Stimulated activated CD8-positive, alpha-beta memory T cell treated with anti-CD3 and anti-CD28 coated beads, Interleukin-12 subunit alpha, Interleukin-12 subunit beta, amount 100 ng/mL, for 24 hours (primary cell): ENCODE measurements at regions not wholly inside any gene's neighbourhood (a gene's known extent, or its start where the extent isn't known, plus 50 kb on each side); places are given as distances from the start of the nearest gene placed in this dataset.
"Not testable (repeated sequence)": the region's sequence is repeated elsewhere in the genome, so short reads cannot be mapped to it uniquely, and the experiment has no call there.

Experiments
- DNase-seq: peaks from one replicate; pipeline ENCODE4 v3.0.0-alpha.2; 2020; ENCODE audit errors: extremely low read depth

- DNase-seq: no peak
Observed at GRCh38 chr6:85357651-85358050, 92.2 kb upstream of the NT5E start.

DNA sequence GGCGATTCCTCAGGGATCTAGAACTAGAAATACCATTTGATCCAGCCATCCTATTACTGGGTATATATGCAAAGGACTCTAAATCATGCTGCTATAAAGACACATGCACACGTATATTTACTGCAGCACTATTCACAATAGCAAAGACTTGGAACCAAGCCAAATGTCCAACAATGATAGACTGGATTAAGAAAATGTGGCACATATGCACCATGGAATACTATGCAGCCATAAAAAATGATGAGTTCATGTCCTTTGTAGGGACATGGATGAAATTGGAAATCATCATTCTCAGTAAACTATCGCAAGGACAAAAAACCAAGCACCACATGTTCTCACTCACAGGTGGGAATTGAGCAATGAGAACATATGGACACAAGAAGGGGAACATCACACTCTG, 93.1 kb upstream of the NT5E start:
- not testable (repeated sequence) for DNase-seq

GRCh38 chr6:85355816-85356215, 94.1 kb upstream of the NT5E start:
- DNase-seq: no peak

GRCh38 chr6:85354761-85355618, 94.9 kb upstream of the NT5E start:
- DNase-seq: peak; percentile 12

DNA sequence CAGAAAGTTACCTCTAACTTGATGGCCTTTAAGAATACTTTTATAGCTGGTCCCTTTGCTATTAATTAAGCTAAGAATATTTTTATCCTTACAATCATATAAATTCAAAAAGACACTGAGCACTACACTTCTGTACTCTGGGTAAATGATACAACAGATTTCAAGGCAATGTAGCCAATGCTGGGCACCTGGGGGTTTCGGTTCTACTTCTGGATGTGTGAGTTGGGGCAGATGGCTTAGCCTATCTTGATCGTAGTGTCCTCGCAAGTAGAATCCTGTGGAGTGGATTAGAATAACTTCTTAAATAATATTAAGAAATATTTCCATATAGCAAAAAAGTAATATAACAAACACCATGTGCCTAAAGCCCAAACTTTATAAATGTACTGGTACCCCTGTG, 96.9 kb upstream of the NT5E start:
- DNase-seq: no peak

DNA sequence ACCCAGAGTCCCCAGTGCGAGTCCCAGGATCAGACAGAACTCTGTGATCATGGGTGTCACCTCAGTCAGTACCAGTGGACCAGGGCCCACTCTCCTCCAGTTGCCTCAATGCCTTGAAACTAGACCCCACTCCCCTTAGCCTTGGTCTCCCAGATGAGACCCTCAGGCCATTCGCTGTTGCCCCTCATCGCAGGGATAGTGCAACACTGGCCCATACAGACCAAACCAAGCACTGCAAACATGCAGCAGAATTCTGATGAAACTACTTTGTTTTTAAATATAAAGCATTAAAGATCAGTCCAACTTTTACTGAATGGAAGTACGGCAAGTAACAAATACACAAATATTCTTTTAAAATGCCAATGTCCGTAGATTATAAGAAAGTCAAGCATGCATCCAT, 101.2 kb upstream of the NT5E start:
- DNase-seq: no peak

DNA sequence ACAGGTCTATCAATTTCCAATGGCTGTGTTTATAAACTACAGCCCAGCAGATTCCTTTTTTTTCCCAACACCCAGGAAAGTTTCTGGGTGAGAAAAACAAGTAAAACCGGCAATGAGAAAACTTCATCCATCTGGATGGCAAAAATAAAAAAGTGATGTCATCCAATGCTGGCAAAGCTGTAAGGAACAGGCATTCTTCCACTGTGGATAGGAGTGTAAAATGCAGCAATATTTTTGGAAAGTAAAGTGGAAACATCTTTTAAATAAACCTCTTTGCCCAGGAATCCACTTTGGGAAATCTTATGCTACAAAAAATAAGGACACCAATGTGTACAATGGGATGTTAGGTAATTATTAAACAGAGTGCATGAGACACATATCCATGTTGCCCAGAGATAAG, 102.1 kb upstream of the NT5E start:
- DNase-seq: no peak

DNA sequence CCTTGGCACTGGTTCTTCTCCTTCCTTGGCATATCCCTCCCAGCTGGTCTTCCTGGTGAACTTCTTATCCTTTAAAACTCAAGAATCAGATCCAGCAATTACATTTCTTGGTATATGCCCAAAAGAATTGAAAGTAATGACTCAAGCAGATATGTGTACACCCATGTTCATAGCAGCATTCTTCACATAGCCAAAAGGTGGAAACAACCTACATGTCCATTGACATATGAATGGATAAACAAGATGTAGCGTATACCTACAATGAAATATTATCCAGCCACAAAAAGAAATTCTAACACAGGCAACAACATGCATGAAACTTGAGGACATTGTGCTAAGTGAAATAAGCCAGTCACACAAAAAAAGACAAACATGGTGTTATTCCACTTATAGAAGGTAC, 103.7 kb upstream of the NT5E start:
- DNase-seq: no peak

DNA sequence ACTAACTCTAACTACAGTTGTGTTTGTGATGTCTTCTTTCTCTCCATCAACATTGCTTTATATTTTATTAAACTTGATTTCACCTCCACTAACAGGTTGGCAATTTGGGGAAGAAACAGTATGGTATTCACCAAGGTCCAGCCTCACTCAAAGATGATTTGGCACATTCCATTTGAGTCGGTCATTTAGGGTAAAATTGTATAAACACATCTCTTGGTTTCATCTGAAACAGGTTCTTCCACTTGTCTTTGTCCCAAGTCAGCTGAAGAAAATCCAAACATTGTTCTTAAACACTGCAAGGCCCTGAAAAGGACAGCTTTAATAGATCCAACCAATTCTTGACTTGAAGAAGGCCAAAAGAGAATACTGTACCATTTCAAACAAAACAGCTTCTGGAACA, 104.9 kb upstream of the NT5E start:
- DNase-seq: no peak

DNA sequence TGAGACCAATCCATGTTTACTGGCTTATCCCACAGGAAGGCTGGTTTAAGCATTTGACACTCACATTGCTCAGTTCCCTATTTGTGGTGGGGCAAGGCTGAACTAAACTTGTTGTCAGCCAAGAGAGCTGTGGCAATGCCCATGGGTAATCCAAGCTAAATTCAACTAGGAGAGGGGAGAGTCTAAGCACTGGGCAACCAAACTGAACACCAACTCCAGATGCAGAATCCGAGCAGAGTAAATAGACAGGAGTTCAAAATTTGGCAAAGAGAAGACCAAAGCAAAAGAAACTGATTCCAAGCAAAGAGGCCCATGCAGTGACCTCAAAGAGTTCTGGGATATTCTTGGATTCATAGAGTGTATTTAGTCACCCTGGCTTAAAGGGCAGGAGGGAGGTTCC, 106.5 kb upstream of the NT5E start:
- no peak for DNase-seq

DNA sequence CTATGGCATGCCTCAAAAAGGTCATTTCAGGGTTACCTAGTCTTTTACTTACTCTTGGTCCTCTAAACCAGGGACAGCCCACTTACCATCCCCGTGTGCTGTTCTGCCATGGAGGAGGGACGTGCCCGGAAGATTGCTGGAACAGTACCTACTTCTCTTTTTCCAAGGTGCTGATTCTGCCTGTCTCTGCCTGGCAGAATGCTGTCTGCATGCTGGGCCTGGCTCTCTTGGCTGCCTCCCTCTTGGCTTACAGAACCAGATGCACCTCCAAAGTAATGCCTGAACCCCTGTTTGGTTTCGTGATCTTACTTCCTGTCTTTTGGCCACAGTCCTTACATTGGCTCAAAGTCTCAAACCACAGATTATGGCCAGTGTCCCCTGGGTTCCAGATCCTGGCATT, 120.7 kb upstream of the NT5E start:
- no peak for DNase-seq

DNA sequence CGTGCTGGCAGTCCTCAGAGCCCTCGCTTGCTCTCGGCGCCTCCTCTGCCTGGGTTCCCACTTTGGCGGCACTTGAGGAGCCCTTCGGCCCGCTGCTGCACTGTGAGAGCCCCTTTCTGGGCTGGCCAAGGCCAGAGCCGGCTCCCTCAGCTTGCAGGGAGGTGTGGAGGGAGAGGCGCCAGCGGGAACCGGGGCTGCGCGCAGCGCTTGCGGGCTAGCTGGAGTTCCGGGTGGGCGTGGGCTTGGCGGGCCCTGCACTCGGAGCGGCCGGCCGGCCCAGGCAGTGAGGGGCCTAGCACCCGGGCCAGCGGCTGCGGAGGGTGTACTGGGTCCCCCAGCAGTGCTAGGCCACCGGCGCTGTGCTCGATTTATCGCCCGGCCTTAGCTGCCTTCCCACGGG, 124.1 kb upstream of the NT5E start:
- not testable (repeated sequence) for DNase-seq

- peak; percentile 19 for DNase-seq
Observed at GRCh38 chr6:85323435-85324040, 126.3 kb upstream of the NT5E start.

DNA sequence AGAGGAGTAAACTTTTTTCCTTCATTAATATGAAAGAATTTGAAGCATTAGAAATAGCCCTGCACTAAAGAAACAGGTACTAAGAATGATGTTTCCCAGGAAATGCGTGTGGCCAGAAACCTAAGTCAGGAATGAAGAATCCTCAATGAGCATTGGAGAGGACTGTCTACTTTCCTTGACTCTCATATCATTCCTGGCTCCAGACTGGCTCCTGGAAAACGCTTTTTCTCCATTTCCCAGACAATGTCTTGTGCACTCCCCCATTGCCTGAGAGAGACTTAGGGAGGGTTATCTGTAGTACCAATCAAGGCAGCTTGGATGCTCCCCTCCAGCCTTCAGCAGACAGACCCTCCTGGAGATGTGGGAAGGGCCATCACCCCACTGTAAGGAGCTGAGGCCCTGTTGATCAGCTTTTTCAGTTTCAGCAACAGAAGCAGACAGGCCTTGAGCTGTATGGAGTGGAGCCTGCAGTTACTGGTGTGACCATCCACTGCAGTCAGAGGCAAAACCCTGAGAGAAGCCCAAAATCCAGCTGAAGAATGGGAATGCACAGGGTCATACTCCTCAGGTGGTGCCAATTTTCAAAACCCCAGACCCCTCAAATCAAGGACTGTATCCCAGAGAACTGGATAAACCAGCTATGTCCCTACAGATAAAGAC, 127.3 kb upstream of the NT5E start:
- DNase-seq: no peak

DNA sequence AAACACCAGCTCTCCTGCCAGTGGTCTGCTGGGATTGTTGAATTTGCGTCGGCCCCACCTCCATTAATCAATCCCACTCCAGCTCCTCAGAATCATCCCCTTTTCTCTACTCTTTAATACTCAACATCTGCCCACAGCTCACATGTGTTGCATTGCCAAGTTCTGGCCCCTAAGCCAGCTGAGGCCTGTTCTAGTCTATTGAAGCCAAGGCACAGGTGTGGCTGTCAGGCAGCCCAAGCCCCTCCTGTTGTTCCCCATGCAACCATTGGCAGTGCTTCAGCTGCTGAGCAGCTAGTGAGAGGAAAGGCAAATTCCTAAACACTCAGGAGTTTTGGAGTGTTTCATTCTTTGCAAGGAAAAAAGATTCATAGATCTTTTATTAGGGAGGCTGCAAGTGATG, 128.0 kb upstream of the NT5E start:
- no peak for DNase-seq

DNA sequence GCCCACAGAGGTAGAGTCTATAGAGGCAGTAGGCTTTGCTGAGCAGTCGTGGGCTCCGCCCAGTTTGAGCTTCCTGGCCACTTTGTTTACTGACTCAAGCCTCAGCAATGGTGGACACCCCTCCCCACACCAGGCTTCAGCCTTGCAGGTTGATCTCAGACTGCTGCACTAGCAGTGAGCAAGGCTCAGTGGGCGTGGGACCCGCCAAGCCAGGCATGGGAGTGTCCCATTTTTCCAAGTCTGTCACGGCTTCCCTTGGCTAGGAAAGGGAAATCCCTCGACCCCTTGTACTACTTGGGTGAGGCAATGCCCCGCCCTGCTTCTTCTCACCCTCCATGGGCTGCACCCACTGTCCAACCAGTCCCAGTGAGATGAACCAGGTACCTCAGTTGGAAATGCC, 135.3 kb upstream of the NT5E start:
- DNase-seq: no peak

DNA sequence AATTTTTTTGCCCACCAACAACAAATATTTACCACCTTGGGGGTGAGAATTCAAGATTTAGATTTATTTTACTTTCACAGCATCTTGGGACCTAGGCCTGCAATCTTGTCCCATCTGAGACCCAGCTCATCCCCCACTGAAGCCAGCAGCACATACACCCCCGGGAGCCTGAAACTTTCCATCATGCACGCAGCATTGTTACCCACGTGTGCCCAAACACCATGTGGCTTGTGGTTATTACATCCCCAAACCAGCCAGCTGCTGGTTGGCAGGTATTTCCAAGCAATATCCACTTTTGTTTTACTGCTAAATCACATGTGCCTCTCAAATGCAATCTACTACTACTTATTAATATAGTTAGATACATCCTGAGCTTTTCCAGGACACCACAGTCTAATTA, 149.3 kb upstream of the NT5E start:
- DNase-seq: no peak

- DNase-seq: no peak
Observed at GRCh38 chr6:85298553-85298952, 151.3 kb upstream of the NT5E start.

GRCh38 chr6:85291326-85291725, 158.6 kb upstream of the NT5E start:
- DNase-seq: no peak

DNA sequence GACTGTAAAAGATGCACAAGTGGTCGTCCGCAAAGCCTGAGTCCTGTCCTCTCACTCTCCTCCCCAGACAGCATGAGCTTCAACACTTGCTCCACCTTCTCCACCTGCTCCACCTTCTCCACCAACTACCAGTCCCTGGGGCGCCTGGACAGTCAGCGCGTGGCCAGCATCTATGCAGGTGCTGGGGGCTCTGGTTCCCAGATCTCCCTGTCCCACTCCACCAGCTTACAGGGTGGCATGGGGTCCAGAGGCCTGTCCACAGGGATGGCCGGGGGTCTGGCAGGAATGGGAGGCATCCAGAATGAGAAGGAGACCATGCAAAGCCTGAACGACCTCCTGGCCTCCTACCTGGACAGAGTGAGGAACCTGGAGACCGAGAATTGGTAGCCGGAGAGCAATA, 162.2 kb upstream of the NT5E start:
- DNase-seq: no peak

GRCh38 chr6:85287158-85287557, 162.7 kb upstream of the NT5E start:
- no peak for DNase-seq

DNA sequence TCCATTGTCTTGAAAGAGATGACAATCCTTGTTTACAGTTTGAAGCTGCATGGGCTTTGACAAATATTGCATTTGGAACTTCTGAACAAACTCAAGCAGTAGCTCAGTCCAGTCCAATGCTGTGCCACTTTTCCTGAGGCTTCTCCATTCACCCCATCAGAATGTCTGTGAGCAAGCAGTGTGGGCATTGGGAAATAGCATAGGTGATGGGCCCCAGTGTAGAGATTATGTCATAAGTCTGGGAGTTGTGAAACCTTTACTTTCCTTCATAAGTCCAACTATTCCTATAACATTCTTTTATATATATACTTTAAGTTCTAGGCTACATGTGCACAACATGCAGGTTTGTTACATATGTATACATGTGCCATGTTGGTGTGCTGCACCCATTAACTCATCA, 163.4 kb upstream of the NT5E start:
- DNase-seq: not testable (repeated sequence)

- DNase-seq: no peak
Observed at GRCh38 chr6:85285934-85286333, 163.9 kb upstream of the NT5E start.
